Germinal center (tissue), 1 donor: ENCODE measurements at regions not wholly inside any gene's neighbourhood (a gene's known extent, or its start where the extent isn't known, plus 50 kb on each side); places are given as distances from the start of the nearest gene placed in this dataset.

Experiments used
- DNase-seq: peaks from one replicate; pipeline ENCODE4 v3.0.0; 2012; ENCODE audit warnings: mixed read lengths, low spot score

DNA sequence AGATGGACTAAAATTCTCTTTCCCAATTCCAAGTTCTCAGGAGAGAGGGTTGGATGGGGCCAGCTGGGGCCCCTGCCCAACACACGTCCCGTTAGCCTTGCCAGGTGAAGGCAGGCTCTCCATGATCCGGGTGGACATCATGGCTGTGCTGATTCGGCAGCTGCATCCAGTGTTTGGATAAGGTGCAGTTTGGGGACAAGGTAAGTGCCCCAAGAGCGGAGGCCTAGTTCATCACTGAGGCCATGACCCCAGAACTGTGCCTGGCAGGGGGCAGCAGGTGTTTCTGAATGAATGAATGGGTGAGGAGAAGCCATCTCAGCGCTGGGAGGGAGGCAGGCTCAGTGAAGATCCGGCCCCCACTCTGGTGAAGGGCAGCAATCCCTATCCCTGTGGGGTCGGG lies 520.4 kb downstream of the TBC1D22A start:
- no peak for DNase-seq

DNA sequence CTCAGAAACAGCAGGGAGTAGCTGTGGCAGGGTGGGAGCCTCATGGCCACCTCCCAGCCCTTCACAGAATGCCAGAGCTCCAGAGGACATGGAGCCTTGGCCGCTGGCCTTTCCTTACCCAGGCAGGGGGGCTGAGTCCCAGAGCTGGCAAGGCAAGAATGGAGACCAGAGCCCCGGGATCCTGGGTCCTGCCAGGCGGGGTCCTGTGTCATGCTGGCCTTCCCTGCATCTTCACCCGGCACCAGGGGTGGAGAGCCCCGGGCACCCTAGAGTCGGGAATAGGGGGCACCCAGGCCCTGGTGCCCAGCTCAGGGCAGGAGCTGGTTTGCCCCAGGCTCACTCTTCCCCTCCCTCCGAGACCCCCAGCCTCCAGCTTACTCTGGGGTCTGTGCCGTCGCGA lies 519.9 kb downstream of the TBC1D22A start:
- no peak for DNase-seq

DNA sequence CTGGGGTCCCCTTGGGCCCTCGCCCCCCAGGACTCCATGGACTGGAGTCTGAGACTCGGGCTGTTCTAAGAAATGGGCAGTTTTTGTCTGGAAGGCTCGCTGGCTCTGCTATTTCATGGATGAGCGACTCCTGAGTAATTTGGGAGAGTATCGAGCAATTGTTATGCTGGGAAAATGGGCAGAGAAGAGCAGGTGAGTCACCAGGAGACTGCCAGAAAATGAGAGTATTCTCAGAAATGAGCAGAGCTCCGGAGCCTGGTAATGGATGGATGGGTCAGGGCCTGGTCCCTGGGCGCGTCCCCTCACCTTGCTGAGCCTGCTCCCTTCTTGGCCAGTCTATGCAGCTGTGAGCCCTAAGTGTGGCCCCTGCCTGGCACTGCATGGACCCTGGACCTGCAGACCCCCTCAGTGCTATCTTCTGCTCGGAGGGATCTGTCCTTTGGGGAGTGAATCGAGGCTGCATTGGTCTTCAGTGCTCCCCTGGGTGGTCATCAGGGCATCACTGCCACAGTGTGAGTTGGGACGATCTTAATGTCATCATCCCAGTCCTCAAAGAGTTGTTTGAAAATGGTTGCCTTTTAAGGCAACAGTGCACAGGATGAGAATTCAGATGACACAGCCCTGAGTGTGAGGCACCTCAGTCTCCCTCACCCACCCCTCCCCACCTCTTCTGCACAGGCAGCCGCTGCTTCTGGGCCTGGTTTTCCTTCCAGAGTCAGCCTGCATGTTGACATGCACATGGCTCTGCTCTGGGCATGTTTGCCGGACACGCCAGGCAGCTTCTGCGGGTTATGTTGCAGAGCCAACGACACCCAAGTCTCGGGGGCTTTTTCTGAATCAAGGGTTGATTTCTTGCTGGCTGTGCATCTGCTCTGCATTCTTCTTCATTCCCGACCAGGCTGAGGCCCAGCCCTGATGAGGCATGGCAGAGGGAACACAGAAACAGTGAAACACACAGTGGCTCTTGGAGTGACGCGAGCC lies 519.0 kb downstream of the TBC1D22A start:
- no peak for DNase-seq

DNA sequence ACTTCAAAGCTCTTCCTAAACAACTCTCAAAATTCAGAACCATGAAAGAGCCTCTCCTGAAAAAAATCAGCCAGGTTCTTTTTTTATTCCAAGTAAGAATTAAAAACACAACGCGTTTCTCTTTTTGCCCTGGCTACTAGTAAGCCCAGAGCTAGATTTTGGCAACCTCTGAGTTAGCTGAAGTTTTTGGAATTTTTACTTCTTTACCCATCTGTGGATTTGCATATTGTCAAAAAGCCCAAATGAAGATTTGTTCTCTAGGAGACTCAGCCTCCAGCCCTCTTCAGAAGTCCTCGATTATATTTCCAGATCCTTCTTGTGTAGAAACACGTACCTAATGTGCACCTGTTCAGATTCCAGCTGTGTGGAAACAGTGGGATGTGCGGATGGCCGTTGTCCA lies 517.9 kb downstream of the TBC1D22A start:
- no peak for DNase-seq

DNA sequence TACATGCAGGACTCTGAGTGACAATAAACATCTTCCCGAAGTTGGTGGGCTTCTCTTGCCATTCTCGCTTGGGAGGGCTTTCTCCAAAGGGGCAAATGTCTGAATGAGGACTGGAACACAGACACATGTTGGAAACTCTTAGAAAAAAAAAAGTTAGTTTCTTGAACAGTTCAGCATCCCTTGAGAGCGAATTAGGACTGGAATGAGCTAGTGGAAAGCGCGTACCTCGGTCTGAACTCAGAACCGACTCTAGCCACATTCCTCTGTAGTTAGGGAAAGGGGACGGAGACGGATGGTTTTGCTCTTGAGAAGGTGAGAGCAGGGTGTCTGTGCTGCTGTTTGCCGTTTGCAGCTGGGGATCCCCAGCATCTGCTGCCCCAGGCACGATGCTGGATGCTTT lies 517.3 kb downstream of the TBC1D22A start:
- DNase-seq = no peak

DNA sequence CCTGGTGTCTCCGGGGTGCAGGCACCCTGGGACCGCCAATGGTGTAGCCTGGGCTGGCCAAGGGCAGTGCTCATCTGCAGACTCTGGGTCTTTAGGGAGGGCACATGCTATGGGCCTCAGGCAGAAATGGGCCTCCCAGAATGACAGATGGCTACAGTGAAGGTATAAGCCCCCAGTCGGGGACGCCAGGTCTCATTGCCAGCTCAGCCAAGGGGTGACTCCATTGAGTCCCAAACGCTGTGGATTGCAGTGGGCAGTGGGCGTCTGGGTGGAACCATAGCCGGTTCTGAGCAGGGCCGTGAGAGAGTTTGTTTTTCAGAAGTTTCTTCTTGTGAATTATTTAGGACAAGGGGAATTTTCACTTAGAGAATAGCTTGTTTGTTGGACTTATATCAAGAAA lies 516.9 kb downstream of the TBC1D22A start:
- no peak for DNase-seq

DNA sequence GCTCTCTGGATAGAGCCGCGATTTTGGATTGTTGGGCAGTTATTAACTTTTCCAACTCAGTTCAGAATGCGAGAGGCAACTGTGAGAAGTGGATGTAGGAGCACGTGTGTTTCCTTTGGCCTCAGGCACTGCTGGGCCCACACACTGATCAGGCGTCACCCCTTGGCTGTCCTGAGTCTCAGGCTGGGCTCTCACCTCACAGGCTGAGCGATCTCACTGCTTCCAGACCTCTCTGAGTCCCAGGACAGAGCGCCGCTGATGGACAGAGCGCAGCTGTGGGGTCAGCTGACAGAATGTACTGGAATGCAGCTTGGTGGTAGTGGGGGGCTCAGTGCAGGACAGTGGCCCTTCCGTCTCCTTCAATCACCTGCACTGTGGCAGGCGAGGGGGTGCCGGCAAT lies 516.2 kb downstream of the TBC1D22A start:
- no peak for DNase-seq

DNA sequence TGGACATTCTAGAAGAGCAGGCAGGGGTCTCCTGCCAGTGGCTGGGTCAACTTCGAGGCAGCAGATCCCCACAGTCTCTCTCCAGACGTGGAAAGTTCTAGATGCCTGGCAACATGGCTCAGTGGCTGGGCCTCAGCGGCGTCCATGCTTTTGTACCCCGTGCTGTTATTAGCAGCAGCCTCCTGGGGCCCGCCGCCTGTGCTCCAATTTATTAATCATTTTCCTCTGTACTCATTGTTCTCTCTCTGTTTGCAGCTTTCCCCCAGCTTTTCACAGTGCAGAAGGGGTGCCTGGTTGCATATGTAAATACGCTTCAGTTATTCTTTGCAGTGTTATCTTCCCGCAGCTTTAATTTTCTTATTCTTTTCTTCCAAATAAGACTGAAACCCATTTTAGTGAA lies 515.1 kb downstream of the TBC1D22A start:
- no peak for DNase-seq

DNA sequence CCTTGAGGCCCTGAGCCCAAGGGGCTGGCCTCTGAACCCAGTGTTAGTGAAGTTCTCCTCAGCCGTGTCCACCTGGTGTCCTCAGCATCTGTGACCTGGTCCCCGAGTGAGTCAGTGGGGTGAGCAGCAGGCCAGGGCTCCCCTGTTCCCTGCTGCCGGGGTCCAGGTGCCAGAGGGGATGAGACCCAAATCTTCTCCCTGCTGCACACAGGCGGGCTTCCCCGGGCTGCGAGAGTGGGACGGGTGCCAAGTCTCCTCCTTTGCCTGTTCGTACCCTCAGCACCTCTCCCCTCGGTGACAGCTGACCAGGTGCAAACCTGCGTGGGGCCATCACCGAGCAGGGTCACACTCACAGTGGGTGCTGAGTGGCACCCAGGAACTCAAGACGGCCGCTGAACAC lies 514.5 kb downstream of the TBC1D22A start:
- no peak for DNase-seq

DNA sequence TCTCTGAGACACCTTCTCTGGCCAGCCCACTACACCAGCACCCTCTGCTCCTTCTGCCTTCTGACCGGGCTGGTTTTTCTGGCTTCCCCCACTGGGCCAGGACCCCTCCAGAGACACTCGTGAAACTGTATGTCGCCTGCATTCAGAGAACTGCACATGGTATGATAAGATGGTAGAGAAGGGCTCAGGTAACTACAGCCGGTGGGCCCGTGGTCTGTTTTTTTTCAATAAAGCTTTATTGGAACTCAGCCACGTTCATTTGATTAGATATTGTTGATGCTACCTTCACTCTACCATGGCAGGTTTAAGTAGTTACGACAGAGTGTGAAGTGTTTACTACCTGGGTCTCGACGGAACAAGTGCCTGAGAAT lies 514.0 kb downstream of the TBC1D22A start:
- DNase-seq = no peak

DNA sequence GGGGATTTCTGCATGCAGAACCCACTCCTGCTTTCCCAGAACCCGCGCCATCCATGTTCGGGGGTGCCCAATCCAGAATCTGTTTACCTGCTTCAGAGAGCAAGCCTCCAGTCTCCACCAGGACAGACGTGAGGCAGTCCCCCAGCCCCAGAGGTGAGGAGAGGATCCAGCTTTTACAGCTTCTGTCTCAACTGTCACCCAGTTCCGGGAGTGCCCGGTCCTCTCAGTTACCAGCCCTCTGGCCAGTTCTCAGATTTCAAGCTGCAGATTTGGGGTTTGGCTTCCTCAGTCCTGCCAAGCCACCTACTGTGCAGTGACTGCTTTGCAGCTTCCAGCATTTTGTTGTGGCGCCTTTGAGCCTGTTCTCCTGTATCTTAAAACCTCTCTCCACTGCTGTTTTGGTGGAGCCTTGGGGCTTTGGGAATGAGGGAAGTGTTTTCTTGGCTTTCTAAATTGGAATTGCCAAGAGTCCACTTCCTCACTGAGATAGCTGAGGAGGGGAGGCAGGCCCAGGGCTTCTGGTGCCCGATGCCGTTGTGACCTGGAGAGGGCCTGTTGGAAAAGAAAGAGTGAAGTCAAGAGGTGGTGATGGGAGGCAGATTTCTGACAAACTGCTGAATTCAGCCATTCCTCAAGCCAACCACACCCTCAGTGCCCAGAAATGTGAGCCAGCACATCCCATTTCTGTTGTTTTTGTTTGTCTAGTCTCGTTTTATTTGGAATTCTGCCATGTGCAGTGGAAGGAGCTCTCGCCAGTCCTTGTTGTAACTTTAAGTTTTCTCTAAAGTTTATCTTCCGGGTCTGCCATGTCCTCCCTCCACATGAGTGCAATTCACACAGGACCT lies 513.4 kb downstream of the TBC1D22A start:
- no peak for DNase-seq

DNA sequence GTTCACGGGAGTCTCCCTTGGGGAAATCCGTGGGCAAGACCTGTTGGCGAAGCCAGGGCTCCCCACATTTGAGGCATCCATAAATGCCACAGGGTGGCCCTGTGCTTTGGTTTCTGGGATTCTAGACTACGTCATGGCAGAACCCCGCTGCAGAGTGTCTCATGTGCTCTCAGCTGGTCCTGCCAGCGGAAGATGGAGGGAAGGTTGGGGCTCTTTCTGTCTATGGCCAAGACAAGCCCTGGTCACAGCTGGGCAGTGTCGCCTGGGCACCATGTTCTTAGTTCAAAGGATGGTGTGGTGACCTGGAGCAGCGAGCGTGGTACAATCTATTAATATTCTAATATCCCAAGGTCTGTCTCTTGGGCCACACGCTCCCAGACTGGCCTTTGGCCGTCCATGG lies 511.7 kb downstream of the TBC1D22A start:
- no peak for DNase-seq

DNA sequence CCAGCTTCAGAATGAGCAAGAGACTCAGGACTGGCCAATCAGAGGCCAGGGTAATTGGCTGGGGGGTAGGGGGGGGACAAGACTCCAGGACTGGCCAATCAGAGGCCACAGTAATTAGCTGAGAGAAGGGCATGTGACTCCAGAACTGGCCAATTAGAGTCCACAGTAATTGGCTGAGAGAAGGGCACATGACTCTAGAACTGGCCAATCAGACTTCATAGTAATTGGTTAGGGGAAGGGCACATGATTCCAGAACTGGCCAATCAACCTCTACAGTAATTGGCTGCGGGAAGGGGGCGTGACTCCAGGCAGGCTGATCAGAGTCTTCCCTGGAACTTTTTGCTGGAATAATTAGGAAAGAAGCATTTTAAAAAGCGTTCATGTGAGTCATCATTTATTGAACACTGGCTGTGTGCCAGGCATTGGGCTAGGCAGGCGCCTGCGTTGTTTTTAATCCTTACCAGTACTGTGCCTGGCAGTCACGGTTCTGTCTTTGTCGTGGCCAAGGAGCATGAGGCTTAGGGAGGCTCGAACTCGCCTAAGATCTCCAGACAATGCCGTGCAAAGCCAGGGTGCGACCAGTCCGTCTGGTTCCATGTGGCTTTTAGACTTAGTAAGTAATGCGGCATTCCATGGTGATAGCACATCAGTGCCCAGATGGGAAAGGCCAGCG lies 508.1 kb downstream of the TBC1D22A start:
- DNase-seq = no peak

DNA sequence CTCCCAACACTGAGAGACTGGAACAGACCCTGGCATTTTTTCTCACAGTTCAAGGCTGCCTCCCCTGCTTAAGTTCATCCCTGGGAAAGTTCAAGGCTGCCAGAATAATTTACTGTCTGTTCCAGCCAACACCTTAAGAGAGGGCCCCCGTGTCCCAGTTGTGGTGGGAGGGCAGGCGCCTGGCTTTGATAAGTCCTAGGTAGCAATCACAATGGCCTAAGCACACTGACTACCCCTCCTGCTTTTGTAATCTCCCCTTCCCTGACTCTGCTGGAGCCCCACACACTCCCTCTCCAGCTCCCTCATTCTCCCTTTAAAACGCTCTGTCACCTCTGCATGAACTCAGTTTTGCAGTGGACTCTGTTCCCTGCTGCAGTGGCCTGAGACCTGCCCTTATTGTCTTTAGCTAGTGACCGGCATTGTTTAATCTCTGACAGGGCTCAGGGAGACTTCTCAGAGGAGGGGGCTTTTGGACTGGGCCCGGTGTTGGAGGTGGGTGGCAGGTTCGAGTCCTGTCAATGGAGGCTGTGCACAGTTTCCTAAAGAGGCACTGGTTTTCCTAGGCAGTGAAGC lies 507.2 kb downstream of the TBC1D22A start:
- DNase-seq = no peak

DNA sequence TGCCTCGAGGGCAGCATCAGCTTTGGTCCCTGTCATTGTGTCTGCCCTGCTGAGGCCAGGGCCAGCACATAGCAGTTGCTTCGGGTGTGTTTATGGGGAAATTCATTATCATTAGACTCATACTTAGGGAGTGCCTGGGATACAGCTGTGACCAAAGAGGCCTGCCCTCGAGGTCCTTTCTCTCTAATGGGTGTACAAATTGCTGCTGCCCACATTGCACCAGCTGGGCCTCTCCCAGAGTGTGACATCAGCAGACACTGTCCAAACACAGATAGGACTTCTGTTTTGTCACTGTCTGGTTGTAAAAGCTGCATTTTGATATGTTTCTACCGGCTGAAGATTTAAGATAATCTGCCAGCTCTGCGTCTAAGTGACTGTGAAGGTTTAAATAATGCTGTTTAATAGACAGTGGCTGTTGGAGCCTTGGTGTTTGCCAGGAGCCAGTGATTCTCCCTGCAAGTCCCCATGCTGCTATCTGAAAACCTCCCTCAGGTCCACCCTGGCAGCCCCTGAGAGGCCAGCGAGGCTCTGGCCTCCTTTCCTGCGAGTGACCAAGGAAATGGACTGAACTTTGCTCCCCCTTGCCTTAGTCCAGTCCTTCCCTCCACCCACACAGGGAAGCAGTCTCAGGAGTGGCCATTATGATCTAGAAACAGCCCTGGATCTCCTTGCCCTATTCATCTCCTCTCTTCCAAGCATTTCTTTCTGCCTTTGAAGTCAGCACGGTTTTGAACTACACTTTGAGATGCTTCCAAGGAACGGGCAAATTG lies 505.2 kb downstream of the TBC1D22A start:
- no peak for DNase-seq

DNA sequence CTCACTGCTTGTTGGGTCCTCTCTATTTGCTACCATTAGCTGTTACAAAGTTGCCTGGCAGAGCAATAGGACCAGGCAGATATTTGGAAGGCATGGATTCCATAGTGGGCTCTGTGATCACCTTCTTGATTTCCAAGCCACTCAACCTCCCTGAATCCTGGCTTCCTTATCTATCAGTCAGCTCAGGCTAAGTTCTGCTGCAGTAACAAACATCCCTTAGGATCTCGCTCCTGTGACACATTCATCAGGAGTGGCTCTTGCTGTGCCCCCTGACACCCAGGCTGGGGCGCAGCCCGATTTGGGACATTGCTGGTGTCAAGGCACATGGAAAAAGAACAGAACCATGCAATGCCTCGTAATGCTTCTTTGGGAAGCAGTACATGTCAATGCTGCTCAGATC lies 503.9 kb downstream of the TBC1D22A start:
- no peak for DNase-seq

DNA sequence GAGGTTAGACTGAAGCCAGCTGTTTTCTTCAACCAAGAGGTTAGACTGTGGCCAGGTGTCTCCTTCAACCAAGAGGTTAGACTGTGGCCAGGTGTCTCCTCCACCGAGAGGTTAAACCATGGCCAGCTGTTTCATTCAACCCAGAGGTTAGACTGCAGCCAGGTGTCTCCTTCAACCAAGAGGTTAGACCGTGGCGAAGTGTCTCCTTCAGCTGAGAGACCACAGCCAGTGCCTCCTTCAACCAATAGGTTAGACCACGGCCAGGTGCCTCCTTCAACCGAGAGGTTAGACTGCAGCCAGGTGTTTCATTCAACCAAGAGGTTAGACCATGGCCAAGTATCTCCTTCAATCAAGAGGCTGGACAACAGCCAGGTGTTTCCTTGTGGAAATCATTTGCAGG lies 498.1 kb downstream of the TBC1D22A start:
- no peak for DNase-seq

DNA sequence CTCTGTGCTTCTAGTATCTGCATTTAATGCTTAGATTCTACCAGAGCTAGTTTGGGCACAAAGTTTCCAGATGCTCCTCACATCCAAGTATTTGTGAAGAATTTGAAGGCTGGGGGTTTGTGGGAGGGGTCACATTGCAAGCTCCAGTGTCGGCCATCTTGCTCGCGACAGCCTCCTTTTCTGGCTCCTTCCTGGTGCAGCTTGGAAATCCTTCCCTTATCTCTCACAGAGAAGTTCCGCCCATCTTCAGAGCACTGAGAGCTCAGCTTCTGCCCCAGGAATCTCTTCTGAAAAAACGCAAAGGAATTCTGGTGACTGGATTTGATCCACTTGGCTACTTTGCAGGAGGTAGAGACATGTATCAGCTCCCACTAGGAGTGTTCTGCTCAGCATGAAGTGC lies 497.5 kb downstream of the TBC1D22A start:
- DNase-seq = no peak

DNA sequence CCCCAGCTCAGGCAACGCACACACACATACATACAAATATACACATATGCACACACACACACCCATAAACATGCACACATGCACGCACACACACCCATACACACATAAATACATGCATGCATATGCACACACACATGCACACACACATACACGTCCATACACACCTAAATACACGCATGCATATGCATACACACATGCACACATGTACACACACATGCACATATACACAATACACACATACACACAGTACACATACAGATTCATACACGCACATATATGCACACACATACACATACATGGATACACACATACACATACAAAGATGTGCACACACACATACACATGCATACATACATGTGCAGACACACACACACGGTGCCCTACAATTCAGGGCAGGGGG lies 496.6 kb downstream of the TBC1D22A start:
- no peak for DNase-seq

DNA sequence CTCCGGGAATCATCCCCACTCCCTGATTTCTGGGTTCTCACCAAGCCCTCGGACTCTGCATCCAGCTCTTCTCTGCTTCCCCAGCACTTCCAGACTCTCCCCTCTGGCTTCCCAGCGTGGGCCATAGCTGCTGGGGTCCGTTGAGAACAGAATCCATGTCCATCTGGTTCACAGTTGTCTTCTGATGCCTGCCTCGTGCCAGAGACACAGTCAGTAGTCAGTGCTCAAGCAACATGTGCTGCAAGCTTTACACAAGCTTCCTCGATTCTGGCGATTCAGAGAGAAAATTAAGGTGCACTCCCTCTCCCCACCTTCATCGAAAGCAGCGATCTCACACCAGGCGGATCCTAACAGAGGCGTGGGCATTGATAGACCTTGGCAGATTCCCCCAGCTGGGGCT lies 495.5 kb downstream of the TBC1D22A start:
- no peak for DNase-seq

DNA sequence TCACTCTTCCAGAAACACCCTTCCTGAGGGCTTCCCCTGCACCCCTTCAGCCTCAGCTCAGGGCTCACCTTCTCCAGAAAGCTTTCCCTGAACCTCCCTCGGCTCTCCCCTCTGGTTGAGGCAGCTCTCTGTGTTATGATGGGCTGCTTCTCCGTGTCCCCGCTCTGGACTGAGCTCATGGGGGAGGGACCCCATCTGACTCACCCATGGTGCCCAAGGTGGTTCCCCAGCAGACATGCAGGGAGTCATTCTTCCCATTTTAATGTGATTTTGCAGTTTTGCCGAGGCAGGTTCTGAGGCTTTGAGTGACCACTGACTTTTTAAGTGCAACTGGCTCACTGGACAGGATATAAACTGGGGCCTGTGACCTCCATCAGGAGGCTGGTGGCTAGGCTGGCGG lies 495.1 kb downstream of the TBC1D22A start:
- DNase-seq = no peak

DNA sequence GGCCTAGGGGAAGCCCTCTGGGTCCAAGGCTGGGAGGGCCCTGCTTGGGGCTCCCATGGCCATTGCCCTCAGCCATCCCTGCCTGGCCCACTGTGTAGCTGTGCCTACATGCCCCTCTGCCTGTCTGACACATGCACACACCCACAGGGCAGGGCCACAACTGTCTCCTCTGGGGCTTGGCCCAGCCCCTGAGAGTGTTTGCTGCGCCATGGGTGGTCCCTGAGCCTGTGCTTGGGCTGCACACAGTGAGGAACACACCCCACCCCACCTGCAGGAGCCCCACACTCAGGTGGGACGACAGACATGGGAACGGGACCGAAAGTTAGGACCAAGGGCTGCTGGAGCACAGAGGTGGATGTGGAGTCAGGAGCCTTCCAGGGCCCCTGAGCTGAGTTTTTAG lies 489.5 kb downstream of the TBC1D22A start:
- no peak for DNase-seq
